GM18517 (cell line): ENCODE measurements at regions not wholly inside any gene's neighbourhood (a gene's known extent, or its start where the extent isn't known, plus 50 kb on each side); places are given as distances from the start of the nearest gene placed in this dataset.
A peak's percentile ranks its signal among the peaks of the same experiment; 100 is the strongest.
"Not testable (repeated sequence)": the region's sequence is repeated elsewhere in the genome, so short reads cannot be mapped to it uniquely, and the experiment has no call there.

Experiments used
- ATAC-seq: cut with Tn5 transposase; IDR thresholded peaks from one replicate; pipeline ENCODE4 v1.9.1; 2021; ENCODE audit warnings: mild to moderate bottlenecking, moderate library complexity; ENCODE audit not compliant: unreplicated experiment

GRCh38 chr2:136297994-136298393 is 180.0 kb upstream of the CXCR4 start:
- ATAC-seq = no peak

- ATAC-seq = no peak
These were observed 179.4 kb upstream of the CXCR4 start for GRCh38 chr2:136297312-136297711.

GRCh38 chr2:136295168-136295567 is 177.2 kb upstream of the CXCR4 start:
- ATAC-seq = no peak

- ATAC-seq = no peak
These were observed 173.9 kb upstream of the CXCR4 start for GRCh38 chr2:136291871-136292270.

- no peak for ATAC-seq
These were observed 172.4 kb upstream of the CXCR4 start for GRCh38 chr2:136290326-136290725.

- no peak for ATAC-seq
These were observed 170.3 kb upstream of the CXCR4 start for GRCh38 chr2:136288249-136288648.

- no peak for ATAC-seq
These were observed 168.5 kb upstream of the CXCR4 start for GRCh38 chr2:136286423-136286822.

GRCh38 chr2:136284226-136285119 is 166.5 kb upstream of the CXCR4 start:
- ATAC-seq = no peak

GRCh38 chr2:136282251-136282650 is 164.3 kb upstream of the CXCR4 start:
- ATAC-seq = no peak

- ATAC-seq = no peak
These were observed 163.5 kb upstream of the CXCR4 start for GRCh38 chr2:136281281-136282114.

- ATAC-seq = not testable (repeated sequence)
These were observed 148.4 kb upstream of the CXCR4 start for GRCh38 chr2:136266346-136266745.

GRCh38 chr2:136259551-136259950 is 141.6 kb upstream of the CXCR4 start:
- no peak for ATAC-seq

GRCh38 chr2:136257893-136258292 is 139.9 kb upstream of the CXCR4 start:
- ATAC-seq = no peak

- no peak for ATAC-seq
These were observed 137.9 kb upstream of the CXCR4 start for GRCh38 chr2:136255648-136256461.

GRCh38 chr2:136255127-136255526 is 137.2 kb upstream of the CXCR4 start:
- no peak for ATAC-seq

- peak; percentile 51 for ATAC-seq
These were observed 136.7 kb upstream of the CXCR4 start for GRCh38 chr2:136254681-136255080.

- peak; percentile 48 for ATAC-seq
These were observed 135.5 kb upstream of the CXCR4 start for GRCh38 chr2:136253288-136254004.

GRCh38 chr2:136251885-136252585 is 134.1 kb upstream of the CXCR4 start:
- ATAC-seq = no peak

- no peak for ATAC-seq
These were observed 133.4 kb upstream of the CXCR4 start for GRCh38 chr2:136251197-136251884.
